Natural killer cell (primary cell): ENCODE measurements at regions not wholly inside any gene's neighbourhood (a gene's known extent, or its start where the extent isn't known, plus 50 kb on each side); places are given as distances from the start of the nearest gene placed in this dataset.

Experiments
- ATAC-seq, 3 donors: fragments of 150-1000 bp in 2 of 3; fragments of 200-7000 bp in 1 of 3; cut with Tn5 transposase; 1 replicate in 1 of 3; 2 replicates in 2 of 3; pipeline ENCODE4 v1.10.0; 2021; ENCODE audit warnings: mild to moderate bottlenecking in 2 of 3, moderate library complexity in 2 of 3
- DNase-seq, 2 donors: peaks; one replicate each; pipeline versions ENCODE4 v3.0.0 to v3.0.0-alpha.2; 2013 to 2021; ENCODE audit warnings: mixed read lengths in 1 of 2
- H3K27ac ChIP-seq: one replicate; pipeline ENCODE4 v1.5.1; 2013; ENCODE audit warnings: mild to moderate bottlenecking, low read length
- H3K27me3 ChIP-seq: one replicate; pipeline ENCODE4 v1.6.1; 2013; ENCODE audit warnings: low read length; ENCODE audit not compliant: control insufficient read depth, insufficient read depth
- H3K36me3 ChIP-seq: one replicate; pipeline ENCODE4 v1.6.1; 2013; ENCODE audit warnings: low read length; ENCODE audit not compliant: control insufficient read depth, insufficient read depth
- H3K4me1 ChIP-seq: one replicate; pipeline ENCODE4 v1.6.1; 2013; ENCODE audit warnings: low read length; ENCODE audit not compliant: control insufficient read depth, insufficient read depth
- H3K4me3 ChIP-seq: one replicate; pipeline ENCODE4 v1.5.1; 2013; ENCODE audit warnings: low read length
- H3K9me3 ChIP-seq: one replicate; pipeline ENCODE4 v1.6.1; 2013; ENCODE audit warnings: low read length; ENCODE audit not compliant: control insufficient read depth, insufficient read depth
- H3K27ac Mint-ChIP-seq, 2 donors: one replicate each; pipeline ENCODE4 v1.8.0; 2022; ENCODE audit warnings: mild to moderate bottlenecking in 2 of 2, mixed read lengths in 2 of 2, moderate library complexity in 1 of 2
- H3K27me3 Mint-ChIP-seq, 2 donors: one replicate each; pipeline ENCODE4 v1.8.0; 2022; ENCODE audit warnings: low read depth in 2 of 2, mixed read lengths in 2 of 2
- H3K36me3 Mint-ChIP-seq: one replicate; pipeline ENCODE4 v1.8.0; 2022; ENCODE audit warnings: mixed read lengths
- H3K4me1 Mint-ChIP-seq, 2 donors: one replicate each; pipeline ENCODE4 v1.8.0; 2022; ENCODE audit warnings: mixed read lengths in 2 of 2
- H3K4me3 Mint-ChIP-seq: one replicate; pipeline ENCODE4 v1.8.0; 2022; ENCODE audit warnings: mild to moderate bottlenecking, moderate library complexity, mixed read lengths
- H3K9me3 Mint-ChIP-seq, 2 donors: one replicate each; pipeline ENCODE4 v1.8.0; 2022; ENCODE audit warnings: mixed read lengths in 2 of 2
- WGBS: methylation state at CpG from one replicate; pipeline ENCODE4 v1.1.7; 2013; ENCODE audit warnings: missing lambda C conversion rate; ENCODE audit not compliant: insufficient coverage; 5-methylcytosine and 5-hydroxymethylcytosine counted together
- intact Hi-C: fragments of 100-400 bp; cut with micrococcal nuclease; formaldehyde crosslinking; loops from one replicate; pipeline ENCODE4 v1.14.2; 2022
- TF ChIP-seq, protein P1 (sequence below): fragments of 200-600 bp; IDR thresholded peaks from one replicate; pipeline ENCODE4 v1.8.0; 2022; ENCODE audit warnings: antibody characterized with exemption

- Mint-ChIP-seq H3K9me3 (peaks cover 8 to 11% of the 10 kb centered on the region in 2 donors), H3K27me3 (no peaks in the 10 kb centered on the region), H3K27ac (no peak overlapping the region), H3K36me3 (no peaks in the 10 kb centered on the region), H3K4me1 (no peaks in the 10 kb centered on the region), H3K4me3 (no peak overlapping the region)
- H3K36me3 ChIP-seq = no peaks in the 10 kb centered on the region
- ATAC-seq (no peak), DNase-seq (no peak)
- no peak overlapping the region for H3K27ac ChIP-seq
- no peaks in the 10 kb centered on the region for H3K9me3 ChIP-seq
- no peaks in the 10 kb centered on the region for H3K27me3 ChIP-seq
- H3K4me1 ChIP-seq = no peaks in the 10 kb centered on the region
- 71% methylated on average over 3 of the region's 3 CpGs for WGBS
- intact Hi-C loops = no loop called here
- H3K4me3 ChIP-seq = no peak overlapping the region
- TF ChIP-seq, protein P1, sequence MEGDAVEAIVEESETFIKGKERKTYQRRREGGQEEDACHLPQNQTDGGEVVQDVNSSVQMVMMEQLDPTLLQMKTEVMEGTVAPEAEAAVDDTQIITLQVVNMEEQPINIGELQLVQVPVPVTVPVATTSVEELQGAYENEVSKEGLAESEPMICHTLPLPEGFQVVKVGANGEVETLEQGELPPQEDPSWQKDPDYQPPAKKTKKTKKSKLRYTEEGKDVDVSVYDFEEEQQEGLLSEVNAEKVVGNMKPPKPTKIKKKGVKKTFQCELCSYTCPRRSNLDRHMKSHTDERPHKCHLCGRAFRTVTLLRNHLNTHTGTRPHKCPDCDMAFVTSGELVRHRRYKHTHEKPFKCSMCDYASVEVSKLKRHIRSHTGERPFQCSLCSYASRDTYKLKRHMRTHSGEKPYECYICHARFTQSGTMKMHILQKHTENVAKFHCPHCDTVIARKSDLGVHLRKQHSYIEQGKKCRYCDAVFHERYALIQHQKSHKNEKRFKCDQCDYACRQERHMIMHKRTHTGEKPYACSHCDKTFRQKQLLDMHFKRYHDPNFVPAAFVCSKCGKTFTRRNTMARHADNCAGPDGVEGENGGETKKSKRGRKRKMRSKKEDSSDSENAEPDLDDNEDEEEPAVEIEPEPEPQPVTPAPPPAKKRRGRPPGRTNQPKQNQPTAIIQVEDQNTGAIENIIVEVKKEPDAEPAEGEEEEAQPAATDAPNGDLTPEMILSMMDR = no peak
Observed at GRCh38 chr20:12395353-12395752, 477.7 kb downstream of the BTBD3 start.

DNA sequence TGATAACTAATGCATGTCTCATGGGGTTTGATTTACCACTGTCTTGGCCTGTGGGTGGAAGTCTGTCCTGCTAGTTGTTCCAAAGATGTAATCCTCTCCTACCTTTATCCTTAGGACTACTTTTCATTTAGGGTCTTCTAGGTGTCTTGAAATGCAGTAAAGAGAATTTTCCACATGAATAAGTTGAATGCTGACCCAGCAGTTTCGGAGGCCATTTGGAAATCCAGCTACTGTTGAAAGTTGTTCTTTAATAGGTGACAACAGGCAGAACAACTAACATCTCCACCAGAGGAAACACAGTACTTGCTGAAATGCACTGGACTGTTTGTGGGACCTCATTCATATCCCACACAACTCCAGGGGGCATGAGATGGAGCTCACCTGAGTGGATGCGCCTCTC lies 478.1 kb downstream of the BTBD3 start:
- Histone ChIP-seq H3K36me3 (no peaks in the 10 kb centered on the region), H3K9me3 (no peaks in the 10 kb centered on the region), H3K27me3 (no peaks in the 10 kb centered on the region), H3K4me3 (no peak overlapping the region), H3K4me1 (no peaks in the 10 kb centered on the region), H3K27ac (no peak overlapping the region)
- Mint-ChIP-seq H3K27me3 (no peaks in the 10 kb centered on the region), H3K27ac (no peak overlapping the region), H3K4me1 (no peaks in the 10 kb centered on the region), H3K4me3 (no peak overlapping the region), H3K36me3 (no peaks in the 10 kb centered on the region), H3K9me3 (peaks cover 8 to 11% of the 10 kb centered on the region in 2 donors)
- DNase-seq (no peak), ATAC-seq (no peak)
- intact Hi-C loops = no loop called here
- TF ChIP-seq, protein P1 = no peak
- 100% methylated on average over 1 of the region's 2 CpGs for WGBS

- H3K27ac ChIP-seq = no peak overlapping the region
- no peak overlapping the region for H3K4me3 ChIP-seq
- H3K36me3 ChIP-seq = no peaks in the 10 kb centered on the region
- H3K36me3 Mint-ChIP-seq = no peaks in the 10 kb centered on the region
- no peaks in the 10 kb centered on the region for H3K27me3 Mint-ChIP-seq
- ATAC-seq = no peak
- no peaks in the 10 kb centered on the region for H3K4me1 ChIP-seq
- no peaks in the 10 kb centered on the region for H3K9me3 ChIP-seq
- no peak overlapping the region for H3K27ac Mint-ChIP-seq
- H3K4me1 Mint-ChIP-seq = no peaks in the 10 kb centered on the region
- no peak overlapping the region for H3K4me3 Mint-ChIP-seq
- TF ChIP-seq, protein P1 = no peak
- no peaks in the 10 kb centered on the region for H3K27me3 ChIP-seq
- WGBS = 64% methylated on average over 2 of the region's 4 CpGs
- H3K9me3 Mint-ChIP-seq = peaks cover 15 to 16% of the 10 kb centered on the region in 2 donors
- no peak for DNase-seq
- intact Hi-C loops = no loop called here
Observed at GRCh38 chr20:12399110-12399836, 481.6 kb downstream of the BTBD3 start.

- Mint-ChIP-seq H3K4me3 (no peak overlapping the region), H3K27me3 (no peaks in the 10 kb centered on the region), H3K27ac (no peak overlapping the region), H3K4me1 (no peaks in the 10 kb centered on the region), H3K9me3 (peaks cover 10 to 19% of the 10 kb centered on the region in 2 donors), H3K36me3 (no peaks in the 10 kb centered on the region)
- TF ChIP-seq, protein P1 = no peak
- no peak for DNase-seq
- Histone ChIP-seq H3K36me3 (no peaks in the 10 kb centered on the region), H3K27ac (no peak overlapping the region), H3K9me3 (peaks cover 6% of the 10 kb centered on the region), H3K27me3 (no peaks in the 10 kb centered on the region), H3K4me1 (no peaks in the 10 kb centered on the region), H3K4me3 (no peak overlapping the region)
- intact Hi-C loops = no loop called here
- no peak for ATAC-seq
Observed at GRCh38 chr20:12404941-12405340, 487.2 kb downstream of the BTBD3 start.
